ENCODE measurements at regions not wholly inside any gene's neighbourhood (a gene's known extent, or its start where the extent isn't known, plus 50 kb on each side); places are given as distances from the start of the nearest gene placed in this dataset.

DNA sequence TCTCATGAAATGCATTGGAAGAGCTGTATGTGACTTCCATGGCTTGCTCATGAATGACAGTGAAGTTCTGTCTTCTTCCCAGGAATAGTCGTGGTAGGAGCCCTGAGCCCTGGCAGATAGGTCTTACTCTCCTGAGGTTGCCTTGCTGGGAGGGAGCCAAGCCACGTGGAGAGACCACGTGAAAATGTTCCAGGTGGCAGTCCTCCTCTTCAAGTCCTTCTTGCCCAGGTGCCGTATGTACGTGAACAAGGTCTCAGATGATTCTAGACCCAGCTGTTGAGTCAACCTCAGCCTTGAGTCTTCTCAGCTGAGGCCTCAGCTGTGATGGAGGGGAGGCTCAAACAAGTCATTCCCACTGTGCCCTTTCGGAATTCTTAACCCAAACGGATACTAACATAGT, 192.4 kb upstream of the PRDM1 start:
- no peak for DNase-seq (ENCODE audit: low read depth)
- no peak overlapping the region for H3K4me3 ChIP-seq (ENCODE audit: low read depth, low read length)

DNA sequence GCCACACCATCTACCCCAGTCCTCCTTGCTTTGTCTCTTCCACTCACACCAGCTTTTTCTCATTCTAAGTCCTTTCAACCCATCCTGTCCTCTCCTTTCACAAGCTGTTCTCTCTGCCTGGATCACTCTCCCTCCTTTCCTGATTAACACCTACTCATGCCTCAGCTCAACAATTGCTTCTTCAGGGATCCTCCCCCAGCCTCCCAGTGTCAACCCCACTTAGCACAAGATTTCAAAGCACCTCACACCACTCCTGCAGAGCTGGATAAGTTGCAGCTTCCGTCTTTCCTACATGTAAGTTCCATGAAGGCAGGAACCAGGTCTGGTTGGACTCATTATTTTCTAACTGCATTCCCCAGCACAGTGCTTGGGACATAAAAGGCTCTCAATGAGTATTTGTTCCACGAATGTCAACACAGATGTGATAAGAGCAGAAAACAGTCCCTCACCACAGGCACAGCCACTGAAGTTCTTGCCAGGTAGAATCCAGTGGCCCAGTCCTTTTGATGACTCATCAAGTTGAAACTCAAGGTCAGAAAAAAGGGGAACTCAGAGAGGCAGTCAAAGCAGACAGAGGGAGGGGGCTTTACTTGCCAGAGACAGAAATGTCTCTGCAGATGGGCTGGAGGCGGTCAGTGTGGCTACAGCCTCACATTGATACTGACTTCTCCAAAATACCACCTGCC, 193.4 kb upstream of the PRDM1 start:
- peak; percentile 96 for DNase-seq (ENCODE audit: low read depth)
- no peak overlapping the region for H3K4me3 ChIP-seq (ENCODE audit: low read depth, low read length)
- TF ChIP-seq, protein P1, sequence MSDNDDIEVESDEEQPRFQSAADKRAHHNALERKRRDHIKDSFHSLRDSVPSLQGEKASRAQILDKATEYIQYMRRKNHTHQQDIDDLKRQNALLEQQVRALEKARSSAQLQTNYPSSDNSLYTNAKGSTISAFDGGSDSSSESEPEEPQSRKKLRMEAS (IDR thresholded peaks at IDR 0.05; ENCODE audit: low read depth, low read length): peak; percentile 59
- TF ChIP-seq, protein P2, sequence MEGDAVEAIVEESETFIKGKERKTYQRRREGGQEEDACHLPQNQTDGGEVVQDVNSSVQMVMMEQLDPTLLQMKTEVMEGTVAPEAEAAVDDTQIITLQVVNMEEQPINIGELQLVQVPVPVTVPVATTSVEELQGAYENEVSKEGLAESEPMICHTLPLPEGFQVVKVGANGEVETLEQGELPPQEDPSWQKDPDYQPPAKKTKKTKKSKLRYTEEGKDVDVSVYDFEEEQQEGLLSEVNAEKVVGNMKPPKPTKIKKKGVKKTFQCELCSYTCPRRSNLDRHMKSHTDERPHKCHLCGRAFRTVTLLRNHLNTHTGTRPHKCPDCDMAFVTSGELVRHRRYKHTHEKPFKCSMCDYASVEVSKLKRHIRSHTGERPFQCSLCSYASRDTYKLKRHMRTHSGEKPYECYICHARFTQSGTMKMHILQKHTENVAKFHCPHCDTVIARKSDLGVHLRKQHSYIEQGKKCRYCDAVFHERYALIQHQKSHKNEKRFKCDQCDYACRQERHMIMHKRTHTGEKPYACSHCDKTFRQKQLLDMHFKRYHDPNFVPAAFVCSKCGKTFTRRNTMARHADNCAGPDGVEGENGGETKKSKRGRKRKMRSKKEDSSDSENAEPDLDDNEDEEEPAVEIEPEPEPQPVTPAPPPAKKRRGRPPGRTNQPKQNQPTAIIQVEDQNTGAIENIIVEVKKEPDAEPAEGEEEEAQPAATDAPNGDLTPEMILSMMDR (IDR thresholded peaks at IDR 0.05; ENCODE audit: low read depth, low read length): no peak
- no peak for TF ChIP-seq POLR2A (IDR thresholded peaks at IDR 0.05; ENCODE audit: extremely low read depth, insufficient read length)
- TF ChIP-seq MYC (IDR thresholded peaks at IDR 0.05; ENCODE audit: low read depth, low read length): peak; percentile 40

More for the DNA sequence above, 192.4 kb upstream of the PRDM1 start:
- TF ChIP-seq POLR2A (IDR thresholded peaks at IDR 0.05; ENCODE audit: extremely low read depth, insufficient read length) (no peak), MYC (IDR thresholded peaks at IDR 0.05; ENCODE audit: low read depth, low read length) (no peak)
- TF ChIP-seq, protein P1 (IDR thresholded peaks at IDR 0.05; ENCODE audit: low read depth, low read length): no peak
- TF ChIP-seq, protein P2 (IDR thresholded peaks at IDR 0.05; ENCODE audit: low read depth, low read length): no peak

DNA sequence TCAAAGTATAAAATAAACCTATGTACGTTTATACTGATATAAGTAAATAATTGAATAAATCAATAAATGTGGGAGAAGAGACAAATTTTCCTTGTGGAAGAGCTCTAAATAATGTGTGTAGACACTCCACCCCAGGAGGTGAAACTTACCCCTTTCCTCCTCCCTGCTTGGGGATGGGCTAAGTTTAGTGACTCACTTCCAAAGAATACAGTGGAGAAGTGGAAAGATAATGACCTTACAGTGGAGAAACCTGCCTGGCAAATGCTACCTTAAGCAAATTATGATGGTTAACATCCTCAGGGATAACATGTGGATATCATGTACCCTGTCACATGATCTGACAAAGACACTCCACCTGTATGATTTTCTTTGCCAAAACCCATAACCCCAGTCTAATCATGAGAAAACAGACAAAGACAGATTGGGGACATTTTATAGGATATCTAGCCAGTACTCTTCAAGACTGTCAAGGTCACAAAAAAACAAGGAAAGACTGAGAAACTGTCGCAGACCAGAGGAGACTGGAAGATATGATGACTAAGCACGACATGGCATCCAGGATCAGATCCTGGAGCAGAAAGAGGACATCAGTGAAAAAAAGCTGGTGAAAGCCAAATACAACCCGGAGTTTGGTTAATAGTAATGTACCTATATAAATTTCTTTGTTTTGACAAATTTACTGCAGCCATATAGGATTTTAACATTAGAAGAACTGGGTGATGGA, 195.5 kb upstream of the PRDM1 start:
- TF ChIP-seq, protein P1 (IDR thresholded peaks at IDR 0.05; ENCODE audit: low read depth, low read length): no peak
- no peak for TF ChIP-seq POLR2A (IDR thresholded peaks at IDR 0.05; ENCODE audit: extremely low read depth, insufficient read length)
- TF ChIP-seq MYC (IDR thresholded peaks at IDR 0.05; ENCODE audit: low read depth, low read length): no peak
- TF ChIP-seq, protein P2 (IDR thresholded peaks at IDR 0.05; ENCODE audit: low read depth, low read length): no peak
- H3K4me3 ChIP-seq (ENCODE audit: low read depth, low read length): no peak overlapping the region
- no peak for DNase-seq (ENCODE audit: low read depth)

- TF ChIP-seq, protein P2 (IDR thresholded peaks at IDR 0.05; ENCODE audit: low read depth, low read length): no peak
- TF ChIP-seq POLR2A (IDR thresholded peaks at IDR 0.05; ENCODE audit: extremely low read depth, insufficient read length) (no peak), MYC (IDR thresholded peaks at IDR 0.05; ENCODE audit: low read depth, low read length) (no peak)
- TF ChIP-seq, protein P1 (IDR thresholded peaks at IDR 0.05; ENCODE audit: low read depth, low read length): no peak
- H3K4me3 ChIP-seq (ENCODE audit: low read depth, low read length): no peak overlapping the region
- DNase-seq (ENCODE audit: low read depth): no peak
These were observed 196.2 kb upstream of the PRDM1 start for GRCh38 chr6:105889902-105890301.

DNA sequence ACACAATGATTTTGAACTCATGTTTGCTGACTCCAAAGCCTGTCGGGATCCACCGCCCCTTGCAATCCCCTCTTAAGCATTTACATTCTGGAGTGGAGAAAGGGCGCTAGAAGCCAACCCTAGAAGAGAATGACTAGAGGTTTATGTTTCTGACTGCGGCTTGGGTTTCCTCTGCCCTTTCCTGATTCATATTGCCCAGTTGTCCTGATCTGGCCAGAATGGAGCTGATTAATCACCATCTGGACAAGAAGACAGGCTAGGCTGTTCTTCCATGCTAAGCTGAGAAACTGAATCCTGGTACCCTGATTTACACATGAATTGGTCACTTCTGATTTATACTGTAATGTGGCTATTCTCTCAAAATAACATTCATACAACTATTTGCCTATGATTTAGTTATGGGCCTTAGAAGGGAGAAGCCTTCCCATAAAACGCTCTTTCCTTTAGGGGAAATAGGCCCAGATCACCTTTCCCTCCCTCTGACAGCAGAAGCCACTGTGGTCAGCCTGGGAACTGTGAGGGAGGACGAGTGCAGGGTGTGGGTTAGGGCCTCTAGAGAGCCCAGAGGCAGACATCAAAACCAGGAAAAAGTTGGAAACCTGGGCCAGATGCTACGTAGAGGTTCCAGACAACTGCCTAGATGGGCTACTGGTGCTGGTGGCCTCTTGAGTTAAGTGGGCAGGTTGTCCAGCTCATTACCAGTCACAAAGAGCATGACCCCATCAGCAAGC, 199.2 kb upstream of the PRDM1 start:
- no peak for DNase-seq (ENCODE audit: low read depth)
- TF ChIP-seq, protein P2 (IDR thresholded peaks at IDR 0.05; ENCODE audit: low read depth, low read length): no peak
- TF ChIP-seq, protein P1 (IDR thresholded peaks at IDR 0.05; ENCODE audit: low read depth, low read length): no peak
- TF ChIP-seq POLR2A (IDR thresholded peaks at IDR 0.05; ENCODE audit: extremely low read depth, insufficient read length) (no peak), MYC (IDR thresholded peaks at IDR 0.05; ENCODE audit: low read depth, low read length) (no peak)
- no peak overlapping the region for H3K4me3 ChIP-seq (ENCODE audit: low read depth, low read length)
